ENCODE measurements at regions not wholly inside any gene's neighbourhood (a gene's known extent, or its start where the extent isn't known, plus 50 kb on each side); places are given as distances from the start of the nearest gene placed in this dataset.
A peak's percentile ranks its signal among the peaks of the same experiment; 100 is the strongest.

GRCh38 chr7:50953303-50953702 lies 170.6 kb upstream of the GRB10 start:
- no peak for TF ChIP-seq CTCF (IDR thresholded peaks at IDR 0.05)
- peak in 2 of 3 donors; percentile 31 to 38 for TF ChIP-seq POLR2A (IDR thresholded peaks at IDR 0.05)

Data from body of pancreas (tissue), 4 donors.